Muscle of leg (tissue), 3 donors: ENCODE measurements at regions not wholly inside any gene's neighbourhood (a gene's known extent, or its start where the extent isn't known, plus 50 kb on each side); places are given as distances from the start of the nearest gene placed in this dataset.
A peak's percentile ranks its signal among the peaks of the same experiment; 100 is the strongest.

Source experiments
- DNase-seq: peaks from one replicate; pipeline ENCODE4 v3.0.0; 2013
- H3K27ac ChIP-seq: one replicate; pipeline ENCODE4 v1.5.1; 2013; ENCODE audit warnings: mild to moderate bottlenecking, low read length, control low read depth
- H3K27me3 ChIP-seq: one replicate; pipeline ENCODE4 v1.6.1; 2013; ENCODE audit warnings: low read length; ENCODE audit not compliant: control insufficient read depth, insufficient read depth
- H3K36me3 ChIP-seq: one replicate; pipeline ENCODE4 v1.6.1; 2013; ENCODE audit warnings: low read length; ENCODE audit not compliant: control insufficient read depth, insufficient read depth
- H3K4me1 ChIP-seq: one replicate; pipeline ENCODE4 v1.6.1; 2013; ENCODE audit warnings: low read length; ENCODE audit not compliant: control insufficient read depth, insufficient read depth
- H3K4me3 ChIP-seq: one replicate; pipeline ENCODE4 v1.5.1; 2013; ENCODE audit warnings: low read length, control low read depth
- H3K9me3 ChIP-seq: replicated peaks from 2 replicates; pipeline ENCODE4 v1.6.1; 2013; ENCODE audit warnings: low read depth, low read length; ENCODE audit not compliant: control insufficient read depth
- WGBS: methylation state at CpG from one replicate; pipeline ENCODE4 v1.1.5; 2013; ENCODE audit warnings: missing lambda C conversion rate; ENCODE audit not compliant: insufficient coverage; 5-methylcytosine and 5-hydroxymethylcytosine counted together

DNA sequence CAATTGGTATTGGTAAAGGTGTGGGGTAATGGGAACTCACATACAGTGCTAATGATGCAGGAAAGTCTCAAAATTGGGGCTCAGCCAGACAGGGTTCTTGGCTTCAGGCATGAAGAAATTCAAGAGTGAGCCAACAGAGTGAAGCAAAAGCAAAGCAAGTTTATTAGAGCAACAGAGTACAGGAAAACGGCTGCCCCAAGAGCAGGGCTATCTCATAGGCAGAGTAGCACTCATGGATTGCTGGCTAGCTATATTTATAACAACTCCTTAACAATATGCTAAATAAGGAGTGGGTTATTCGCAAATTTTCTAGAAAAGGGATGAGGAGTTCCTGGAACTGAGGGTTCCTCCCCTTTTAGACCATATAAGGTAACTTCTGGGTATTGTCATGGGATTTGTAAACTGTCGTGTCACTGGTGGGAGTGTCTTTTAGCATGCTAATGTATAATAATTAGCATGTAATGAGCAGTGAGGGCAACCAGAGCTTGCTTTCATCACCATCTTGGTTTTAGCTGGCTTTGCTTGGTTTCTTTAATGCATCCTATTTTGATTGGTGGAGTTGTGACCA lies 233.8 kb upstream of the NOL4 start:
- no CpG with 5 or more reads among the region's 3 CpGs for WGBS
- peak; percentile 1 for DNase-seq
- no peak overlapping the region for H3K4me3 ChIP-seq

DNA sequence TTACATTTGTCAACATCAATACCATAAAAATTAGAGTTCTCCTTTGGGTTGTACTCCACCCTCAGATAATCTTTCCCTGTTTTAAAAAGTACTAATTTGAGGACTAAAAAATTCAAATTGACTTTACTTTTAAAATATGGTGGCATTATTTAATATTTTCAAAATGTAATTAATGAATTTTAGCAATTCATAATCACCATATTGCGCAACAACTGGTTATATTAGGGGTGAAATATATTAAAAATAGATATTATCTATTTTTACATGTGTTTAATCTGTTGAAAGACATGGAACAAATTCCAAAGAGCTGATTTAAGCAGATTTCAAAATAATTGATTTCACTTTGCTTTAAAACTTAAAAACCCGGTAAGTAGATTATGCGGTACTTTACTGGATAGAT lies 236.6 kb upstream of the NOL4 start:
- Histone ChIP-seq H3K27me3 (no peaks in the 10 kb centered on the region), H3K27ac (no peak overlapping the region), H3K36me3 (no peaks in the 10 kb centered on the region), H3K4me3 (no peak overlapping the region), H3K4me1 (no peaks in the 10 kb centered on the region), H3K9me3 (no peaks in the 10 kb centered on the region)
- 80% methylated on average over 1 of the region's 3 CpGs for WGBS
- no peak for DNase-seq

More for the DNA sequence above, 233.8 kb upstream of the NOL4 start:
- H3K4me1 ChIP-seq, result no peaks in the 10 kb centered on the region
- H3K27ac ChIP-seq, result no peak overlapping the region
- H3K27me3 ChIP-seq, result no peaks in the 10 kb centered on the region
- H3K9me3 ChIP-seq, result no peaks in the 10 kb centered on the region
- no peaks in the 10 kb centered on the region for H3K36me3 ChIP-seq

DNA sequence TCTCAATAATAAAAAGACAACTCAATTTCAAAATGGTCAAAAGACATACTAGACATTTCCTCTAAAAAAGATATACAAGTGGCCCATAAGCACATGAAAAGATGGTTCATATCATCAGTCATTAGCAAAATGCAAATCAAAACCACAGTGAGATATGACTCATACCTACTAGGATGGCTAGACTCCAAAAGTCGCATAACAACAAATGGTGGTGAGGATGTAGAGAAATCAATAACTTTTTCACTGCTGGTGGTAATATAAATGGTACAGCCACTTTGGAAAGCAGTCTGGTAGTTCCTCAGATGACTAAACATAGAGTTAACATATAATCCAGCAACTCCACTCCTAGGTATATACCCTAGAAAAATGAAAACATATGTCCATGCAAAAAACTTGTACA lies 242.3 kb upstream of the NOL4 start:
- Histone ChIP-seq H3K36me3 (no peaks in the 10 kb centered on the region), H3K9me3 (no peaks in the 10 kb centered on the region), H3K27me3 (no peaks in the 10 kb centered on the region), H3K4me1 (no peaks in the 10 kb centered on the region), H3K4me3 (no peak overlapping the region), H3K27ac (no peak overlapping the region)
- no peak for DNase-seq
- WGBS, result no CpG with 5 or more reads among the region's 1 CpG

GRCh38 chr18:34480162-34480700 lies 229.9 kb upstream of the DTNA start:
- H3K27me3 ChIP-seq, result no peaks in the 10 kb centered on the region
- no peaks in the 10 kb centered on the region for H3K9me3 ChIP-seq
- no peak overlapping the region for H3K27ac ChIP-seq
- no peaks in the 10 kb centered on the region for H3K4me1 ChIP-seq
- WGBS, result no CpG with 5 or more reads among the region's 4 CpGs
- H3K36me3 ChIP-seq, result no peaks in the 10 kb centered on the region
- no peak overlapping the region for H3K4me3 ChIP-seq
- DNase-seq, result no peak

DNA sequence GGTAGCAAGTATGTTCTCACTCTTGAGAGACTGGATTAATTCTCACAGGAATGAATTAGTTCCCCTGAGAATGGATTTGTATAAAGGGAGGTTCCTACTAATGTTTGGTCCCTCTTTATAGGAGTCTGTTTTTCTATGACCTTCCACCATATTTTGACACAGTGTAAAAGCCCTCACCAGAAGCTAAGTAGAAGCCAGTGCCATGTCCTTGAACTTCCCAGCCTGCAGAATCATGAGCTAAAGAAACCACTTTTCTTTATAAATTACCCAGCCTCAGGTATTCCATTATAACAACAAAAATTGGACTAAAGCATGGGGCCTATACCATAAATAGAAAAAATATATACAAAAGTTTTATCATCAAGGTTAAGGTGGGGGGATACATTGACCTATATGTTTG lies 227.9 kb upstream of the DTNA start:
- no peaks in the 10 kb centered on the region for H3K4me1 ChIP-seq
- H3K36me3 ChIP-seq, result no peaks in the 10 kb centered on the region
- DNase-seq, result no peak
- no peaks in the 10 kb centered on the region for H3K27me3 ChIP-seq
- no peaks in the 10 kb centered on the region for H3K9me3 ChIP-seq
- H3K4me3 ChIP-seq, result no peak overlapping the region
- no peak overlapping the region for H3K27ac ChIP-seq

- H3K27ac ChIP-seq, result no peak overlapping the region
- no peaks in the 10 kb centered on the region for H3K4me1 ChIP-seq
- 100% methylated on average over 2 of the region's 3 CpGs for WGBS
- no peaks in the 10 kb centered on the region for H3K9me3 ChIP-seq
- H3K4me3 ChIP-seq, result no peak overlapping the region
- DNase-seq, result peak; percentile 13
- no peaks in the 10 kb centered on the region for H3K36me3 ChIP-seq
- H3K27me3 ChIP-seq, result no peaks in the 10 kb centered on the region
Observed at GRCh38 chr18:34483198-34483597, 226.9 kb upstream of the DTNA start.

- no peak for DNase-seq
- Histone ChIP-seq H3K9me3 (no peaks in the 10 kb centered on the region), H3K27me3 (peaks cover 12% of the 10 kb centered on the region), H3K4me3 (no peak overlapping the region), H3K4me1 (no peaks in the 10 kb centered on the region), H3K27ac (no peak overlapping the region), H3K36me3 (no peaks in the 10 kb centered on the region)
- 29% methylated on average over 1 of the region's 2 CpGs for WGBS
Observed at GRCh38 chr18:34491719-34492118, 218.4 kb upstream of the DTNA start.

DNA sequence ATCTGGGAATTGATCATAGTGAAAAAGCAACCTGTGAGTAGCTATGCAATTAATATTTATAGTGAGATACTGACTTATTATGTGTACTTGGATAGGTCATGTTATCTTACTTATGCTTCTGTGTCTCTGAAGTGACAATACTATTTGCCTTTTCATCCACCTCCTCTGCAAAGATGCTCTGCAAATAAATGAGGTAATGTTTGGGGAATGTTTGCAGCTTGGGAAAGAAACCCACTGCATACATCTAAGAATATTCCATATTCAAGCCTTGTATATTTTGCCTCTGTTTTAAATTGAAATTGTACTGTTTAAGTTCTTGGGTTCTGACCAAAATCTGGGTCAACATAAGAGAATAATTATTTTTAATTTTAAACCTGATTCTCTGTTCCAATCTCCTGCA lies 217.4 kb upstream of the DTNA start:
- Histone ChIP-seq H3K9me3 (no peaks in the 10 kb centered on the region), H3K36me3 (no peaks in the 10 kb centered on the region), H3K4me3 (peak overlapping the region; percentile 39), H3K27me3 (peaks cover 12% of the 10 kb centered on the region), H3K27ac (no peak overlapping the region), H3K4me1 (no peaks in the 10 kb centered on the region)
- peak; percentile 2 for DNase-seq

- peak; percentile 79 for DNase-seq
- no peaks in the 10 kb centered on the region for H3K4me1 ChIP-seq
- H3K27me3 ChIP-seq, result peaks cover 12% of the 10 kb centered on the region
- no peaks in the 10 kb centered on the region for H3K9me3 ChIP-seq
- H3K27ac ChIP-seq, result peak overlapping the region; percentile 31
- 0% methylated on average over 6 of the region's 18 CpGs for WGBS
- no peaks in the 10 kb centered on the region for H3K36me3 ChIP-seq
- H3K4me3 ChIP-seq, result peak overlapping the region; percentile 39
Observed at GRCh38 chr18:34493099-34493544, 217.0 kb upstream of the DTNA start.

DNA sequence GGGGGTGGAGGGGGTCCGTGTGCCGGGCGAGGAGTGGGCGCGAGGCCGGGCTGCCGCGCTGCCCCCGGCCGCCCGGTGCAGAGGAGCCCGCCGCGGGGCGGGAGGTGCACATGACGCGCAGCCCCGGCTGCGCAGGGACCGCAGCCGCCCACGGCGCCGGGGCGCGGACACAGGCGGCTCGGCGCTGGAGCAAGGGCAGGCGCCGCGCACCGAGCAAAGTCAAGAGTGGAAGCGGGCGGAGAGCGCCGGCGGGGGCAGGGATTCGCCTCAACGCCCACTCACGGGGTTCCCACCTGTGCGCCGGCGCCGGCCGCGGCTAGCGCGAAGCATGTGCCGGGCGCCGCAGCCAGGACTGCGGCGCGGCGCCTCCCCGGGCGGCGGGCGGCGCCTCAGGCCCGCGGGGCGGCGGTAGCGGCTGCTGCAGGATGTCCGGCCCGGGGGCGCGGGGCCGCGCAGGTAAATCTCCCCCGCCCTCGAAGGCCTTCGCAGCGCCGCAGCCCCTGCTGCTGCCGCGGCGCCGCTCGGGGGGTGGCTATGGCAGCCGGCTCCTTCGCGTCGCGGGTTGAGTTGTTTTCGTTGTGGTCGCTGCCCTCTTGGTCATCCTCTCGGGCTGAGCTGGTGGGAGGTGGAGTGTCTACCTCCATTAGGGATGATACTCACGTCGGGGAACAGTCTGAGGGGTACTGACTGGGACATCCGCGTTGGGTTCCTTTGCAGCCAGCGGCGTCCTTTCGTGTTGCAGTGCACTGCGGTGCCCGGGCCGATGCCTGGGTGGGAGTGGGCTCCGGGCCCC lies 216.3 kb upstream of the DTNA start:
- Histone ChIP-seq H3K36me3 (no peaks in the 10 kb centered on the region), H3K9me3 (no peaks in the 10 kb centered on the region), H3K27ac (no peak overlapping the region), H3K4me1 (no peaks in the 10 kb centered on the region), H3K27me3 (peaks cover 12% of the 10 kb centered on the region), H3K4me3 (peak overlapping the region; percentile 43)
- DNase-seq, result peak; percentile 32
- WGBS, result under 1% methylated on average over 78 of the region's 101 CpGs
